ENCODE measurements at regions not wholly inside any gene's neighbourhood (a gene's known extent, or its start where the extent isn't known, plus 50 kb on each side); places are given as distances from the start of the nearest gene placed in this dataset.
"Not testable (repeated sequence)": the region's sequence is repeated elsewhere in the genome, so short reads cannot be mapped to it uniquely, and the experiment has no call there.

DNA sequence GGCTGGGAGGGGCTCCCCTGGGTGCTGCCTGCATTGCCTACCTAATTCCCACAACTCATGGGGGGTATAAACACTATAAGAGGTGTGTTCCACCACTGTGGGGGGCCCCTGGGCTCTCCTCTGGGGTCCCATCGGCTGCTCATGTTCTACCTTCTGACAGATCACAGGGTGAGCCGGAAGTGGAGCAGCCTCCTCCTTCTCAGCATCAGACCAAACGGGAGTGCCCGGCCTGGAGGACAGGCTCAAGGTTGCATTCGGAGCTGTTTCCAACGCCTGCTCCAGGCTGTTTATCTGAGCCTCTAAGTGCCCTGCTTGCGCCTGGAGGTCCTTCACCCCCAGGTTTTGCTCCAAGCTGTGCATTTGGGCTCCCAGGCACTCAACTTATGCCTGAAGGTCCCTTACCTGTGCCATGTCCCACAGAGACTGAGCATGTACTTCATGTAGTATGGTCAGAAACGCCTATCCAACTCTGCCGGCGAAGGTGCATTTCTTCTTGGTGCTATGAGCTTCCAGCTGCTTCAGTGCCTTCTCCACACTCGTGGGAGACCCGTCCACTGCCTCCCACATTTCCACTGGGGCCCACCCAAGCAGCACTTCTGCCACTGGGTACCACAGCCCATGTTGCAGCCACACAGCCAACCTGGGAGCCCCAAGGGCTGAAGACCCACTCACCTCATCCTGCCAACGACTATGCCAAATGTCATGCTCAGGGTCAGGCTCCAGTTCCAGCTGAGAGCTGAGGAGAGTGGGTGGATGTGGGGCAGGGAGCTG, 232.1 kb downstream of the IGSF11 start:
- TF ChIP-seq, protein P1, sequence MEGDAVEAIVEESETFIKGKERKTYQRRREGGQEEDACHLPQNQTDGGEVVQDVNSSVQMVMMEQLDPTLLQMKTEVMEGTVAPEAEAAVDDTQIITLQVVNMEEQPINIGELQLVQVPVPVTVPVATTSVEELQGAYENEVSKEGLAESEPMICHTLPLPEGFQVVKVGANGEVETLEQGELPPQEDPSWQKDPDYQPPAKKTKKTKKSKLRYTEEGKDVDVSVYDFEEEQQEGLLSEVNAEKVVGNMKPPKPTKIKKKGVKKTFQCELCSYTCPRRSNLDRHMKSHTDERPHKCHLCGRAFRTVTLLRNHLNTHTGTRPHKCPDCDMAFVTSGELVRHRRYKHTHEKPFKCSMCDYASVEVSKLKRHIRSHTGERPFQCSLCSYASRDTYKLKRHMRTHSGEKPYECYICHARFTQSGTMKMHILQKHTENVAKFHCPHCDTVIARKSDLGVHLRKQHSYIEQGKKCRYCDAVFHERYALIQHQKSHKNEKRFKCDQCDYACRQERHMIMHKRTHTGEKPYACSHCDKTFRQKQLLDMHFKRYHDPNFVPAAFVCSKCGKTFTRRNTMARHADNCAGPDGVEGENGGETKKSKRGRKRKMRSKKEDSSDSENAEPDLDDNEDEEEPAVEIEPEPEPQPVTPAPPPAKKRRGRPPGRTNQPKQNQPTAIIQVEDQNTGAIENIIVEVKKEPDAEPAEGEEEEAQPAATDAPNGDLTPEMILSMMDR (conservative IDR thresholded peaks at IDR 0.05; ENCODE audit: low read depth, low read length) = no peak
- no peak for DNase-seq (ENCODE audit: low read depth)
- H3K4me3 ChIP-seq (ENCODE audit: low read depth, low read length) = no peak overlapping the region

DNA sequence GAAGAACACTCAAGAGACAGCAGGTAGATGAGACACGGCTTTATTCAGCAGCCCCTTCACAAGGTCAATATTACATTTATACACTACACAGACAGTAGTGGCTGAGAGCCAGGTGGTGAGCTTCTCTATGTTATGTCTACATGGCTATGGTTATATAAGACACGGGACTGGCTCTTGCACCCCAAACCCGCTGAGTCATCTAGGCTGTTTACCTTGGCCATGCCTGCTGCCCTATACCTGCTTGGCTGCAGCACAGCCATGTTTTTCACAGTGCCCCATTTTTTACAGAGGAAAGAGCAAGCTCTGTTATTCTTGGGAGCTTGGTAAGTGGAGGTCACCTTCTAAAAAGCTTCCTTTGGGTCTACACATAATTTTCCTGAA, 231.6 kb downstream of the IGSF11 start:
- TF ChIP-seq, protein P1 (conservative IDR thresholded peaks at IDR 0.05; ENCODE audit: low read depth, low read length) = no peak
- DNase-seq (ENCODE audit: low read depth) = no peak
- H3K4me3 ChIP-seq (ENCODE audit: low read depth, low read length) = no peak overlapping the region

DNA sequence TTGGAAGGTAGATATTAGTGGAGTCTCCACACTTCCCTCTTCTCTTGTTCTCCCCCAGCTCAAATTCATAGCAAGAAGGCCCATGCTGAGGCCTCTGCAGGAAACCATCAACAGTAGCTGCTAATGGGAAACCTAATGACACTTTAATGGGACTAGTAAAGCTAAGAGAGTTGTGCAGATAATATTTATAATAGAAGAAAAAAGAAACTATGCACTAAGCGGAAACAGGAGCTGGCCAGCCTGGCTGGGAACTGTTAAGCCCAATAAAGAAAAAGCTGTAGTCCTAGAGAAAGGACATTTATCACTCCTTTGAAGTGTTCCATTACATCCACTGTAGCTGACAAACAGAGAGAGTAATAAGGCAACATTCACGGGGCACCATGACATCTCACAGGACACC, 229.6 kb downstream of the IGSF11 start:
- TF ChIP-seq, protein P1 (conservative IDR thresholded peaks at IDR 0.05; ENCODE audit: low read depth, low read length) = no peak

GRCh38 chr3:118806423-118806822, 228.2 kb downstream of the IGSF11 start:
- TF ChIP-seq, protein P1 (conservative IDR thresholded peaks at IDR 0.05; ENCODE audit: low read depth, low read length) = no peak
- H3K4me3 ChIP-seq (ENCODE audit: low read depth, low read length) = no peak overlapping the region
- no peak for DNase-seq (ENCODE audit: low read depth)

More for the DNA sequence above, 229.6 kb downstream of the IGSF11 start:
- DNase-seq (ENCODE audit: low read depth) = no peak
- H3K4me3 ChIP-seq (ENCODE audit: low read depth, low read length) = no peak overlapping the region

- DNase-seq (ENCODE audit: low read depth); H3K4me3 ChIP-seq (ENCODE audit: low read depth, low read length): not testable (repeated sequence)
These were observed 227.3 kb downstream of the IGSF11 start for GRCh38 chr3:118807349-118807748.

DNA sequence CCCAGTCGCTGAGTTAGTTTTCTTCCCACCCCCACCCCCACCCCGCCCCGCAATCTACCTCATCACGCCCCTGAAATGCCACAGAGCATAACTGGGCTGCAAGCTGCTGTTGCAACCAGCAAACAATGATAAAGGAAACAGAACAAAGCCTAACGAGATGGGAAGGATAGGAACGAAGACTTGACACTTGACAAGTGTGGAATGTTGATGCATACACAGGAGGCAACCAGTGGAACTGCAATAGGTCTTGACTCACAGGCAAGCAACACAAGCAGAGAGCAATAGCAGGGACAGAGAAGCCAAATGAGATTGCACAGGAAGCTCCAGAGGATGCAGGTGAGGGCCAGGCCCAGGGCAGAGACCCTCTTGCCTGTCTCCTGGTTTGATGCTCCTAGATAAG, 225.9 kb downstream of the IGSF11 start:
- H3K4me3 ChIP-seq (ENCODE audit: low read depth, low read length) = no peak overlapping the region
- DNase-seq (ENCODE audit: low read depth) = no peak
- TF ChIP-seq, protein P1 (conservative IDR thresholded peaks at IDR 0.05; ENCODE audit: low read depth, low read length) = no peak

GRCh38 chr3:118809696-118810498, 224.7 kb downstream of the IGSF11 start:
- H3K4me3 ChIP-seq (ENCODE audit: low read depth, low read length) = no peak overlapping the region
- no peak for DNase-seq (ENCODE audit: low read depth)
- TF ChIP-seq, protein P1 (conservative IDR thresholded peaks at IDR 0.05; ENCODE audit: low read depth, low read length) = no peak

Measured in epithelial cell of proximal tubule (primary cell).